CD4-positive, alpha-beta T cell treated with Interleukin-17A for 1 hour (primary cell): ENCODE measurements at regions not wholly inside any gene's neighbourhood (a gene's known extent, or its start where the extent isn't known, plus 50 kb on each side); places are given as distances from the start of the nearest gene placed in this dataset.

Experiments used
- DNase-seq: peaks from one replicate; pipeline ENCODE4 v3.0.0-alpha.2; 2020

- no peak for DNase-seq
These were observed 1532.4 kb upstream of the TENM3 start for GRCh38 chr4:180710628-180711337.

GRCh38 chr4:180717451-180718033 is 1525.7 kb upstream of the TENM3 start:
- DNase-seq = no peak

- DNase-seq = no peak
These were observed 1521.8 kb upstream of the TENM3 start for GRCh38 chr4:180721356-180721755.

- DNase-seq = no peak
These were observed 1516.6 kb upstream of the TENM3 start for GRCh38 chr4:180726611-180727010.

DNA sequence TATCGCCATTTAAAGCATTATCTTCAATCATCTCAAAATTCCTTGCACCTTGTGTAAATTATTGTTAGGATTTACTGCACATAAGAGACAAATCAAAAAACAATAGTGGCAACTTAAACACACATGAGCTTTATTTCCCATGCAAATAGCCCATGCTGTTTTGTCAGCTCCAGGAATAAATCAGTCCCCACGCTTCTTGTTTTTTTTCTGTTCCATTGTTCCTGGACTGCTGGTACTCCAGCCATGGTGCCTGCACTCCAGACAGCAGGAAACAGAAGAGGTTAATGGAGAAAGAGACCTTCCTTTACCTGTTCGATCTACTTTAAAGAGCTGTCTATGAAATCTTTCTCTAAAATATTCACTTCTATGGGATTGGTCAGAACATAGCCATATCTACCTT is 1515.7 kb upstream of the TENM3 start:
- no peak for DNase-seq

DNA sequence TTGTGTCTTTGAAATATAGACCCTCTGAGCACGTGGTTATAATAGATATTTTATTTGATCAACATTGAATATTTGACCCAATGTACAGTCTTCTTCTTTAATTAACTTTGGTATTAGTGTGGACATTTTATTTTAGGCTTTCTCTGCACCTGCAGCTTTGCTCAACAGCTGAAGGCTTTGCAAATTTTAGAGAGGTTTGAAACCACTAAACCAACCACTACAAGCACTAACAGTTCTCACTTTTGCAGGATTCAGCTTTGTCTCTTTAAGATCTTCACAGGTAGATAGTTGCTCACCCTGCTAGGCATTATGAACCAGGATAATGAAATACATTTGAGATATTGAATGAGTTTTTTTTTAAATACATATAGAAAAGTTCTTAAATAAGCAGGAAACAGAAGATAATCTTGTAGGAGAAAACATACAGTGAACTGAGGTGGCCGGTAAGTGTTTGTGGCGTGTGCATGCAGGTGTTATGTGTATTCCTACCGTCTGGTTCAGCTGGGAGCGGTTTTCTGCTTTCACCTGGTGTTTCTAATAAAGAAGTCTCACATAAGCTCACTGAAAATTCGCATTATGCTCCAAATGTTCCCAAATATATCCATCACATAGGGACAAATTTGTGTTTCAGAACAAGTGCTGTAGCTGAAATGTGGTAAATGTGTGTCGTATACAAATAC is 1508.3 kb upstream of the TENM3 start:
- DNase-seq = no peak

DNA sequence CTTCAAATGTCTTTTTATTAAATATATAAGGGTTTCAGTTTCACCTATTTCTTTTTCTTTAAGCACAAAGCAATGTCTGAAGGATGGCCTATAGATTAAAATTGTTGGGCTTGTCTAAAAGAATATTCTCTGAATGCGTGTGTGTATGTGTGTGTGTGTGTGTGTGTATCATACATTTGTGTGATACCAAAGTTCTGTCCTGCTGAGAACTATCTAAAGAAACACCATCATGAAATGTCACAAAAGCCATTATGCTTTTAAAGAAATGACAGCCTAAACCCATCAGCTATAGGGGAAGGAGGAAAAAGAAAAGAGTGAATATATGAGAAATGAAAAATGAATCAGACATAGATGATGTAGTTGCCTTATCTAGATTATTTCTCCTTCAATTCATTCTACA is 1501.5 kb upstream of the TENM3 start:
- no peak for DNase-seq

DNA sequence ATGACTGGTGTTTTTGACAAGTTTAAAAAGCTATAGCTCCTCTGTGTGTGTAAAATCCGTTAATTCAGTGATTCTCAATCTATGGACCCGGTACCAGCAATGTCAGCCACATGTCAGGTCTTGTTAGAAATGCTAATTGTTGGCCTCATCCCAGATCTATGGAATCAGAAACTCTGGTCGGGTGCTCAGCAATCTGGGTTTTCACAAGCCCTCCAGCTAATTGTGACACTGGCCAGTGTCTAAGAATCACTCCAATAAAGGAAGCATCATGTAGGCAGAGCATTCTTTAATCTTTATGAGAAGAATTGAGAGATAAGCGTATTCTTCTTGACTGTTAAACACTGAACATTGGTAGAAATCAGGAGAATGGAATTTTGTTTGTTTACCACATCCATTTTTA is 1498.2 kb upstream of the TENM3 start:
- DNase-seq = no peak

DNA sequence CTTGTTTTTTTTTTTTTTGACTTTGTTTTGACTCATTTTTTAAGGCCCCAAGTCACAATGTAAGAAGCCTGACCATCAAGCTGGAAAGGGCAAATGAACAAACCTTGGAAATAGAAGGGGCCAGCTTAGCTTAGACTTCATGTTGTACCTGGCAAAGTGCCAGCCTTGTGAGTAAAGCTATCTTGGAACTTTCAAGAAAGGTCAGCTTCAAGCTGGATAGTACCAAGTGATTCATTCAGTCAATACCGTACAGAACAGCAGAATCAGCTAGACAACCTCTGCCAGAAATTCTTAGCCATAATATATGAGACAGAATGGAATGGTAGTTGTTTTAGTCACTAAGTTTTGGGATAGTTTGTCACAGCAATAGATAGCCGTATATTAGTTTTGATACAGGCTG is 1492.2 kb upstream of the TENM3 start:
- DNase-seq = no peak

DNA sequence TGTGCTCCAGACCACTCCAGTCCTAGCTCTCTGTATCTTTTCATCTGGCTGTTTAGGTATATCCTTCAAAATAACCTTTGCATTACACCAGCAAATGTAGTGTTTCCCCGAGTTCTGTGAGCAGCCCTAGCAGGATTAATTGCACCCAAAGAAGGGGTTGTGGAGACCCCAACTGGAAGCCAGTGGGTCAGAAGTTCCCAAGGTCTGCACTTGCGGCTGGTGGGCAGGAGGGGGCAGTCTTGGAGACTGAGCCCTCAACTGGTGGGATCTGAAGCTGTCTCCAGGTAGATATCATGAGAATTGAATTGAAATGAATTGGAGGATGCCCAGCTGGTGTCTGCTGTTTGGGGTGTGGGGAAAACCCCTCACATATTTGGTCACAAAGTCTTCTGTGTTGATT is 1485.3 kb upstream of the TENM3 start:
- no peak for DNase-seq

- DNase-seq = no peak
These were observed 1477.2 kb upstream of the TENM3 start for GRCh38 chr4:180766045-180766444.

GRCh38 chr4:180766944-180767729 is 1476.1 kb upstream of the TENM3 start:
- DNase-seq = no peak

- DNase-seq = no peak
These were observed 1474.6 kb upstream of the TENM3 start for GRCh38 chr4:180768610-180769009.

DNA sequence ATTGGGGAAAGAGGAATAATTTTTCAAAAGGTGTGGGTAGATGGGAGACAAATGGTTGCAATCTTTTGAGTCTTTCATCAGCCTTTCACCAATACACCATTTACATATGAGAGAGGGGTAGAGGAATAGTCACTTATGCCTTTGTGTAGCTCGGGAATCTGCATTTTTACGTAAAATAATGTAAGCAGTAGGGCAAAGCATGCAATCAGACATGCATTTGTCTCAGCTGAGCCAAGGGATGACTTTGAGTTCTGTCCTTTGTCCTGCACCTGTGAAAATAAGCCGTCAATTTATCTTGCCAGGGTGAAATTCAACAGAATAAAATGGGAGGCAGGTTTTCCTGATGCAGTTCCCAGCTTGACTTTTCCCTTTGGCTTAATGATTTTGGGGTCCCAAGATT is 1473.4 kb upstream of the TENM3 start:
- no peak for DNase-seq

- DNase-seq = no peak
These were observed 1472.9 kb upstream of the TENM3 start for GRCh38 chr4:180770265-180770664.

GRCh38 chr4:180784940-180785339 is 1458.3 kb upstream of the TENM3 start:
- no peak for DNase-seq

DNA sequence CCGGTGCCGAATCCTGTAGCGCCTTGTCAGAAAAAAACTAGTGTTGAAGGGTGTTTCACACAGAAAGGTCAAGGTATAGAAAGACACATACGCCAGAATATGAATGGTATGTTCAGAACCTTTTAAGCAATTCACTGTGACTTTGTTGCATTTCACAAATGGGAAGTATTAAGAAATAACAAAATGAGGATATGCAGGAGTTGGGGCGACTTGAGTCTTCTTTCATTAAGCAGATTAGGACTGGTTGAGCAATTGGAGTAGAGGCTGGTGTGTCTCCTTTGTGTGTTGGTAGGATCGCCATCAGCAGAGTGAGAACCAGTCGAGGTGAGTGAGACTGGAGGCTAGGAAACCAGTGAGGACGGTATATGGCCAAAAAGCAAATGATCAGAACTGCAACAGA is 1454.5 kb upstream of the TENM3 start:
- DNase-seq = no peak

GRCh38 chr4:180789929-180790328 is 1453.3 kb upstream of the TENM3 start:
- no peak for DNase-seq

DNA sequence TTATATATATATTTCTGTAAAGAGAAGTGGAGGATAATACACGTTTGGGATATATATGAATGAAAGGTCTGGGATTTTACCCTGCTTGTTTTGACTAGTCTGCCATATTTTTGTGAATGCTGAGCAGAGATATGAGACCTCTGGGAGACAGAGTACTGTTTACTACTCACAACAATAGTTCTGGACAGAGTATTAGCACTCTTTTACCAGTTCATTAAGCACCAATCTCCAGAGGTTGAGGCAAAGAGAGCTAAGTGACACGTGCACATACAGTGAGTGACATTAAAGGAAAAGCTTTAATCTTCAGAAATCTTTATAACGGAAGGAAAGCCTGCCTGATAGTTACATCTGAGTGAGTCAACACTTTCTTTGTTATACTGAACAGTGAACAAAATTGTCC is 1452.7 kb upstream of the TENM3 start:
- DNase-seq = no peak

- DNase-seq = no peak
These were observed 1450.7 kb upstream of the TENM3 start for GRCh38 chr4:180792541-180792940.

DNA sequence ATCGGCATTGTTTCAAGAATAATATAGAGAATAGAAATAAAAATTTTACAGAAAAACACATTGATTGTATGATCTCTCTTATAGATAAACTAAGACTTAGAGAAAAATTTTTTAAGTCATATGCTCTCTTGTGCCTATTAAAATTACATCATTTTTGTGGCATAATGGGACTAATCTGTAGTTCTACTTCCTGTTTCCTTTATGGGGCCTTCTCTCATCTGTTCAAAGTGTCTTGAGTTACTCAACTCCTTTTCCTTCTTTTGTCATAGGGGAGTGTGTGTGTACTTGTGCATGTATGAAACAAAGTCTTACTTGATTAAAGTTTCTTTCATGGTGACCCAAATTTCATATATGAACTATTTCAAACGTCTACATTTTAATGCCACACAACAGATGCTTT is 1448.9 kb upstream of the TENM3 start:
- no peak for DNase-seq

GRCh38 chr4:180798036-180798577 is 1445.1 kb upstream of the TENM3 start:
- DNase-seq = no peak

DNA sequence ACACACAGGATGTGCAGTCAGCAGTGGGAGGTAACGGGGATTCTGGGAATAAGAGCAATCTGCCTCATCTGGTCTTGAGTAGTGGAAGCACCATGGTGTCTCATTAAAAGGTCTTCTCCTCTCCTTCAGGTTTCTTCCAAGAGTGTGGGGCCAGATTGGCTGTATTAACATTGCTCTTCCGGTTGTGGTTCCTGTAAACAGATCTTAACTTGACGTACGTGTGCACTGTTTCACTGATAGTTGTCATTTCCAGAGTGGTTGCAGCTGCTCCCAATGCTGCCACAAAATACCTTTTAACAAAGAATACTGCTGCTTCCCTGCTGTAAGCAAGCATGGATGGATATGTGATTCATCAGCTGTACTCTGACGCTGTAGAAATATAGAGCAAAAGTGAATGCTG is 1443.4 kb upstream of the TENM3 start:
- no peak for DNase-seq
